NOMO-1 treated with DMSO at 0.1 percent for 48 hours (cell line): ENCODE measurements at regions not wholly inside any gene's neighbourhood (a gene's known extent, or its start where the extent isn't known, plus 50 kb on each side); places are given as distances from the start of the nearest gene placed in this dataset.
"Not testable (repeated sequence)": the region's sequence is repeated elsewhere in the genome, so short reads cannot be mapped to it uniquely, and the experiment has no call there.

Source experiments
- DNase-seq: peaks from one replicate; lab custom pipeline; 2025; ENCODE audit not compliant: unreplicated experiment; lab: John Stamatoyannopoulos, UW

DNA sequence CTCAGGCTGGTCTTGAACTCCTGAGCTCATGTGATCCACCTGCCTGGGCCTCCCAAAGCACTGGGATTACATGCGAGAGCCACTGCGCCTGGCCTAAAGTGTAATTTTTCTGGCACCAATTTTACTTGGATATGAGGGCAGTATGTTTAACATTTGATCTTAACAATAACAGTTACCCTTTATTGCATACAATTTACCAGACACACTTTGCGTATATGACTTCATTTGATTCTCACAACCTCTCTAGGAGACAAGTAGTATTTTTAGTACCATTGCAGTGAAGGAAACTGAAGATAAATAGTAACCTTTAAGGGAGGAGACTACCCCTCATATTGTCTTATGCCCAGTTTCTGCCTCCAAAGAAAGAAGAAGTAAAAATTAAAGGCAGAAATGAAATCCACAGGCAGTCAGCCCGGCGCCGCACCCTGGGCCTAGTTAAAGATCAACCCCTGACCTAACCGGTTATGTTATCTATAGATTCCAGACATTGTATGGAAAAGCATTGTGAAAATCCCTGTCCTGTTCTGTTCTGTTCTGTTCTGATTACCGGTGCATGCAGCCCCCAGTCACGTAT, 54.0 kb downstream of the CYP26A1 start:
- not testable (repeated sequence) for DNase-seq

GRCh38 chr10:93131986-93132385, 58.3 kb downstream of the CYP26A1 start:
- no peak for DNase-seq

GRCh38 chr10:93138113-93138870, 64.6 kb downstream of the CYP26A1 start:
- DNase-seq: no peak

DNA sequence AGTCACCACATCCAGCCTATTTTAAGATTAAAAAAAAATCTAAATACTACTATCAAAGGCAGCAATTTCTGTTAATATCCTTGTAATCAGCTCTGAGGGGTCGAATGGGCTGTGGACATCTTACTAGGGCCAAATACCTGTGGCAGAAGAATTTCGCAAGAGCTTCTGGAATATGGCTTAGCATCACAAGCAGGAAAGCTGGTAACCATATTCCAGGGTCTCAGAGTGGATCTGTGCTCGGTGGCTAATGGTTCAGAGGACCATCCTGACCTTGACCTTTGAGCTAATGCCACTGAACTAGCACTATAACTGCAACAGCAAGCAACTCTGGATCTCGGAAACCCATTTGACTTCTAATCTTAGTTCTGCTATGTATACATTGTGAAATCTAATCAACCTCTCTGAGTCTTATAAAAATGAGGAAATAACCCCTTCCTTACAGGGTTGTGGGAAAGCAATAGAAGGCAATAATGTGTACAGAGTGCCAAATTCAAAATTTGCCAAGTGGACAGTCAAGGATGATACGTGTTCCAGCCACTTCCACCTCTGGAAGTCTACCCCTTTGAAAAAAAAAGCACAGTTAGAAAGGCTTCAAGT, 65.5 kb downstream of the CYP26A1 start:
- DNase-seq: peak; percentile 68

DNA sequence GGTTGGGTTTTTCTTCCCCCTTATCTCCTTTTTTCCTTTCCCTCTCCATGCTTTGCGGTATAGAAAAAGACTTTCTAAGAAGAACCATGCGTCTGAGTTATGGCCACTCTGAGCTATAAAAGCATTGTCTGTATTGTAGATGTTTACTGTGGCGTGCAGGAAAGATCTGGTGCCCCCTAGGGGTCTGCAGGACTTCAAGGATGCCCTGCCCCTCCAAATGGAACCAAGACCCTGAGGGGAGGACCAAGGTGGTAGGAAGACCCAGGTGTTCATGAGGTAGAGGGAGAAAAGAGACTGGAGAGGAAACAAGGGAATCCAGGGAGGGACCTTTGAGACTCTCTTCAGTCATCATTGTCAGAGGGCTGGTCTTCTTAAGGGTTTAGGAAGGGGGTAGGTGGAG, 68.8 kb downstream of the CYP26A1 start:
- no peak for DNase-seq

DNA sequence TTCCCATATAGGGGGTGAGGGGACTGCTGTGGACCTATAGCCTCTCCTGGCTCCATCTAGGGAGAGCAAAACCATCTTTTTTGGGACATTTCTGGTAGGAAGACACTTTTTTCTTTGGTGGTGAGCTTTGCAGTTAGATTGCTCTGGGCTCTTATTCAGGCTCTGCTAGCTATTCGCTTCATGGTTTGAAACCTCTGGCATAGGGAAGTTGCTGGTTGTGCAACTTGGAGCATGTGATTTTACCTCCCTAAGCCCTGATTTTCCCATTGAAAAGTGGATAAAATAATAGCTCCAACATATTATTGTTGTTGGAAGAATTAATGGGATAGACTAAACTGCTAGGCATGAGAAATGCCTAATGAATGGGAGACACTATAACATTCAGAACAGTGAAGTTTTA, 69.6 kb downstream of the CYP26A1 start:
- DNase-seq: peak; percentile 24

DNA sequence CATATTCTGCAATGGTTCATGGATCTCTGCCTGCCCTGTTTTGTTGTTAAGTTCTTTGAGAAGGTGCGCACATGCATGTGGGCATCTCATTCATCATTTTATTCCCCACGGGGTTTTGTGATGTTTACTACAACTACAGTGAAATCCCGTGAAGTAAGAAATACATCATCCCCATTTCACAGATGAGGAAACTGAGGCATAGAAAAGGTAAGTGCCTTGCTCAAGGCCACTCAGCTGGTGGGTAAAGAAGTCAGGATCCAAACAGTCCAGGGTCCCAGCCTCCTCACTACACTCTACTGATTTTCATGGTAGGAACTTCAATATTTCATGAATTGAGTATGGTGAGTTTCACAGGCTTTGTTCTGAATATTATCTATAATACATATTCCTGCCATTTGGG, 72.6 kb downstream of the CYP26A1 start:
- no peak for DNase-seq

- DNase-seq: no peak
These were observed 73.6 kb downstream of the CYP26A1 start for GRCh38 chr10:93147281-93147680.

GRCh38 chr10:93148476-93148875, 74.8 kb downstream of the CYP26A1 start:
- no peak for DNase-seq

GRCh38 chr10:93149761-93150160, 76.1 kb downstream of the CYP26A1 start:
- no peak for DNase-seq

DNA sequence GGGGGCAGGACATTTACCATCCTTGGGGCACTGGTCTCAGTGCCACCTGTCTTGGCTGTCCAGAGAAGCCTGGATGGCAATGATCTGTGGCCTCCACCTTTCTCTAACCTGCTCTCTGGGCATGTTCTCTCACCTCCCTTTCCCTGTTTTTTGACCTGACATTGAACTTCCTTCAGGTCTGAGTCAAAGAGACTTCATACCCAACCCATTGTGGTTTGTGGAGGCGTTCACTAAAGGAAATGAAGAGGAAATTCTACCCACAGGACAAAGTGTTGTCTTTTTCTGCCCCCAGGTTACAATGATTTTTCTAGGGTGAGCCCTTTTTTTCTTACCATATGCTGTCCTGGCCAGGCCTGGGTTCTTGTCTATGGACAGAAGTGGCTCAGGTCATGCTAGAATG, 76.6 kb downstream of the CYP26A1 start:
- DNase-seq: no peak

- DNase-seq: no peak
These were observed 77.4 kb downstream of the CYP26A1 start for GRCh38 chr10:93150990-93151547.

DNA sequence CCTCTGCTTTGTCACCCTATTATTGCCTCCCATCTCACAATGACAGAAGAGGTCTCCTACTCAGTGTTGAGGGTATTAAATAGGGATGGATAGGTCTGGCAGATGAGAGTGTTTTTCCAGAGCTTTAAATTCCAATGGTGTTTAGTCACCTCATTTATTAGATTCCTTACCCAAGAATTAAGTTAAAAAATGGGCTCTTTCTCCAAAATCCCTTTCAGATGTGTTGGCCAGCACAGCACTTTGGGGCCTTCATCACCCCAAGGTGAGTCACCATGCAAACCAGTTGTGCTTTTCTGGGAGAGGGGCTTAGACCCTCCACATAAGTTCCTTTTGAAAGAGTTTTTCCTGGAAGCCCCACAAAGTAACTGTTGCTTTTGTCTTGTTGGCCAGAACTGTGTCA, 78.4 kb downstream of the CYP26A1 start:
- no peak for DNase-seq

GRCh38 chr10:93154531-93154930, 80.8 kb downstream of the CYP26A1 start:
- no peak for DNase-seq

- DNase-seq: no peak
These were observed 86.4 kb downstream of the CYP26A1 start for GRCh38 chr10:93160140-93160539.

GRCh38 chr10:93160829-93161228, 87.1 kb downstream of the CYP26A1 start:
- no peak for DNase-seq

GRCh38 chr10:93165367-93165766, 91.7 kb downstream of the CYP26A1 start:
- DNase-seq: no peak

DNA sequence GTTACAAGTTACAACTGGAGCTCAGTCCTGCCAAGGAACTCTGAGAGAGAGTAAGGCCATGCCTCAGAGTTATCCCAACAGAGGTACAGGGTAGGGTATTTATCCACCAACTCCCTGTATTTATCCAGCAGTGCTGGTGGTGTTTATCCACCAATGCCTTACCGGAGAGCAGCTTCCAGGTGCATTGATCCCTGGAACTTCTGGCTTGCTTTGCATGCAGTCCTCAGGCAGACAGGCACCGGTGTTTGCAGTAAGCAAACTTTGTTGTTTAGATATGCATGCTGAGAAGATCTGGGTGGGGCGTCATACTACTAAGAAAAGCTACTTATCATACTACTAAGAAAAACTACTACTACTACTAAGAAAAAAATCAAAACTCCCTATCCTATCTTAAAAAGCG, 92.4 kb downstream of the CYP26A1 start:
- no peak for DNase-seq

DNA sequence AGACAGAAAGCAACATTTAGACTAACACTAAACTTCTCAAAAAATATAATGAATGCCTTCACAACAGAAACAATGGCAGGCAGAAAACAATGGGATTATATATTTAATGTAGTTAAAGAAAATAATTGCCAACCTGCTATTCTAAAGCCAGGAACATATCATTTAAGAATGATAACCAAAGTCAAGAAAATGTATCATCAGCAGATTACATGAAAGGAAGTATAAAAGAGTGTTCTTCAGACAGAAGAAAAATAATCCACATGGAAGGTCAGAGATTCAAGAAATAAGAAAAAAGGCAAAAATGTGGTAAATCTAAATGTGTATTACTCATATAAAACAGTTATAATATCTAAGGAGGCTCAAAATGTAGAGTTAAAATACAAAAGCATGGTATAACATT, 98.1 kb downstream of the CYP26A1 start:
- DNase-seq: no peak

DNA sequence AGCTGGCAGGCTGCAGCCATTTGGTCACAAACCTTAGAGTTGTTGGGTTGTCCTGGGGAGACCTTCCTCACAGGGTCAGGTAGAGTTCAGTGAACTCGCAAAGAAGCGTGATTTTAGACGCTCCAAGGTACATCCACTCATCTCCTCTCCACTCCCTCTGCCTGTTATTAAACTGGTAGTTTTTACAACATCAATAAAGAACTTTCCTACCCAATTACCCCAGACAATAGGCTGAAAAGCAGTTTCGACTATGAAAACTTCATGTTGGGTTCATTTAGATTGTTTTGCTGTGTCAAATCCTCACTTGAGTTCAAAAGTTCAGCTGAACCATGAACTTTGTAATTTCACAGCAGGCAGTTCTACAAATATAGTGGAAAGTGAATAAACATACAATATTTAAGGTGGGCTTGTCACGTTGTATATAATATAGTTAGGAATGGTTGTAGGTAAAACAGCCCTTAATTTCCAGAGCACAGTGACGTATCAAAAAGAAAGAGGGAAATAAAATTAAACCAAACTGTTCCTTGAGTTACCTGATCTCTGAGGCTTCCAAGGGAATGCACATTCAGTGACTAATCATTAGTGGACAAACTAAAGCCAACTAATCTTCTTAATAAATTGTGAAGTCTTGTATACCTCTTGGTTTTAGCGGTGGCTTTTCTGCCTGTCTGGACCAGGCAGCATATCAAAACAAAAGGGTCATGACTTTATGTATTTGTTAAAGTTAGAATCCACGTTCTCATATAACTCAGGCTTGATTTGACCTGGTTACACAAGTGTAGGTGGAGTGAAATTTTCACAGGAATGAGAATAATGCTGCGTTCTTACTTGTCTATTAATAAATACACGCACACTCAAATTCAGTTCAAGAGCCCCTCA, 100.5 kb downstream of the CYP26A1 start:
- DNase-seq: no peak

DNA sequence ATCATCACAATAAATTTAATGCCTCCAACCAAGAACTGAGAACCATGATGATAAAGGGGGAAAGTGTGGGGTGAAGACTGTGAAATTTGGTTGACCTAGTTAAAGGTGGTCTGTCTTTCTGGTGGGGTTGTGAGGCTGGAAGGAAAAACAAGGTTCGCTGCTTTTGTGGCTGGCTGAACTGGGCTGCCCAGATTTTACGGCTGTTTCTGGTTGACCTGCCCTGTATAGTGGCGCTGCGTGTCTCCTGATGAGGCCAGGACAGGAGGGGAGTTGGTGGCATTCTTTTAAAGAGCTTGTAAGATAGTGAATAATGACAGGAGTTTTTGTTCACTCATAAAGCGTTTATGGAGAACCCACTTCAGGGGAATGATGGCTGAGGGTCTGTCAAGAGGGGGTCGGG, 101.8 kb downstream of the CYP26A1 start:
- DNase-seq: no peak
